Lower leg skin (tissue), 4 donors: ENCODE measurements at regions not wholly inside any gene's neighbourhood (a gene's known extent, or its start where the extent isn't known, plus 50 kb on each side); places are given as distances from the start of the nearest gene placed in this dataset.

Source experiments
- DNase-seq, 2 donors: peaks; one replicate each; pipeline ENCODE4 v3.0.0-alpha.2; 2019; ENCODE audit warnings: low spot score in 2 of 2
- H3K4me3 ChIP-seq: fragments of 200-600 bp; sonication (generic); 2 replicates; pipeline ENCODE4 v1.5.1; 2017; ENCODE audit warnings: mild to moderate bottlenecking, low read depth; ENCODE audit not compliant: poor library complexity, severe bottlenecking
- POLR2A ChIP-seq, 2 donors: fragments of 450-650 bp; IDR thresholded peaks; one replicate each; pipeline ENCODE4 v1.6.1; 2016 to 2017; ENCODE audit warnings: antibody characterized with exemption in 2 of 2, mild to moderate bottlenecking in 1 of 2, moderate library complexity in 1 of 2
- WGBS, 2 donors: methylation state at CpG; one replicate each; pipeline ENCODE4 v1.1.5; 2018; 5-methylcytosine and 5-hydroxymethylcytosine counted together
- intact Hi-C: fragments of 100-400 bp; cut with DNase I; formaldehyde crosslinking; loops from one replicate; pipeline ENCODE4 v1.15.0; 2023; ENCODE audit warnings: low total_unique reads
- TF ChIP-seq, protein P1 (sequence below), 3 donors: fragments of 450-650 bp; IDR thresholded peaks; one replicate each; pipeline ENCODE4 v1.5.1; 2016; ENCODE audit warnings: antibody characterized with exemption in 3 of 3, mild to moderate bottlenecking in 3 of 3, moderate library complexity in 2 of 3

DNA sequence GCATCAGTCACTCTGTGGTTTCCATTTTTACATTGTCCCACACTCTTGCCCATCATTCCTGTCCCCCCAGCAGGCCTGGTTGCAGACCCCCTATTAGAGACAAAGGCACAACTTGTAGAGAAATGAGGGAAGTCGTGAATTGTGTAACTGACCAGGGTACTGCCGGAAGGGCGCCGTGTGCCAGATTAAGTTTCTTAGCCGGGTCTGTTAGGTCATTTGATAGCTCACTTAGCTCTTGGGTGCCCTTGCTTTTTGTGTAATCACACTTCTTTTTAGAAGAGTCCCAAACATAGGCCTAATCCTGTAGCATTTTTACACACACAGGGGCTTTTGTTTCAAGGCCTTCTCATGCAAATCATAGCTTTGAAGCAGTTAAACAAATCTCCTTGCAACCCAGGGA is 87.2 kb downstream of the CTAGE1 start:
- no peak for DNase-seq
- 82 to 87% methylated on average over 5 of the region's 5 CpGs for whole genome bisulfite sequencing, 2 donors
- TF ChIP-seq, protein P1, sequence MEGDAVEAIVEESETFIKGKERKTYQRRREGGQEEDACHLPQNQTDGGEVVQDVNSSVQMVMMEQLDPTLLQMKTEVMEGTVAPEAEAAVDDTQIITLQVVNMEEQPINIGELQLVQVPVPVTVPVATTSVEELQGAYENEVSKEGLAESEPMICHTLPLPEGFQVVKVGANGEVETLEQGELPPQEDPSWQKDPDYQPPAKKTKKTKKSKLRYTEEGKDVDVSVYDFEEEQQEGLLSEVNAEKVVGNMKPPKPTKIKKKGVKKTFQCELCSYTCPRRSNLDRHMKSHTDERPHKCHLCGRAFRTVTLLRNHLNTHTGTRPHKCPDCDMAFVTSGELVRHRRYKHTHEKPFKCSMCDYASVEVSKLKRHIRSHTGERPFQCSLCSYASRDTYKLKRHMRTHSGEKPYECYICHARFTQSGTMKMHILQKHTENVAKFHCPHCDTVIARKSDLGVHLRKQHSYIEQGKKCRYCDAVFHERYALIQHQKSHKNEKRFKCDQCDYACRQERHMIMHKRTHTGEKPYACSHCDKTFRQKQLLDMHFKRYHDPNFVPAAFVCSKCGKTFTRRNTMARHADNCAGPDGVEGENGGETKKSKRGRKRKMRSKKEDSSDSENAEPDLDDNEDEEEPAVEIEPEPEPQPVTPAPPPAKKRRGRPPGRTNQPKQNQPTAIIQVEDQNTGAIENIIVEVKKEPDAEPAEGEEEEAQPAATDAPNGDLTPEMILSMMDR (IDR thresholded peaks at IDR 0.05), result no peak
- TF ChIP-seq POLR2A (IDR thresholded peaks at IDR 0.05), result no peak
- intact Hi-C loops, result no loop called here
- no peak overlapping the region for H3K4me3 ChIP-seq

DNA sequence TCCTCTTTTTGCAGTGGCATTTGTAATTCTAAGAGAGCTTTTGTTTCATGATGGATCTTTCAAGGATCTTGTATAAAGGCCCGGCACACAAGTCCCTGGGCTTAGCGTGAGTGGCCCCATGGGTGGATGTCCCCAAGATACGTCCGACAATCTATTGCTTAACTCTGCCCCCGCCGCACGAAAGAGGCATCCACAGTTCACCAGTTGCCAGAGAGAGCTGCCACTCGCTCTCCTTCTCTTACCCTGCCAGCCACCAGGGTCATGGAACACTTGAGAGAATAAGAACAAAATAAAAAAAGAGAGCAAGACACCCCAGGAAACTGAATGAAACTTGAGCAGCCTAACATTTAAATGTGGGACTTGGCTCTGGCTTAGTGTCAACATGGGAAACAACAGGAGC is 92.3 kb downstream of the CTAGE1 start:
- TF ChIP-seq POLR2A (IDR thresholded peaks at IDR 0.05), result no peak
- TF ChIP-seq, protein P1 (IDR thresholded peaks at IDR 0.05), result no peak
- no peak overlapping the region for H3K4me3 ChIP-seq
- intact Hi-C loops, result no loop called here
- DNase-seq, result no peak
- WGBS, 2 donors, result 93 to 95% methylated on average over 8 of the region's 8 CpGs

GRCh38 chr18:22324191-22325131 is 93.3 kb downstream of the CTAGE1 start:
- intact Hi-C loops, result no loop called here
- WGBS, 2 donors, result 23 to 30% methylated on average over 29 to 30 of the region's 30 CpGs
- no peak overlapping the region for H3K4me3 ChIP-seq
- DNase-seq, result no peak
- no peak for TF ChIP-seq POLR2A (IDR thresholded peaks at IDR 0.05)
- TF ChIP-seq, protein P1 (IDR thresholded peaks at IDR 0.05), result no peak

GRCh38 chr18:22322243-22322691 is 95.4 kb downstream of the CTAGE1 start:
- no peak for DNase-seq
- TF ChIP-seq POLR2A (IDR thresholded peaks at IDR 0.05), result no peak
- TF ChIP-seq, protein P1 (IDR thresholded peaks at IDR 0.05), result no peak
- H3K4me3 ChIP-seq, result no peak overlapping the region
- intact Hi-C loops, result no loop called here
- WGBS, 2 donors, result 93% methylated on average over 7 of the region's 7 CpGs

GRCh38 chr18:22320771-22321170 is 96.9 kb downstream of the CTAGE1 start:
- no peak overlapping the region for H3K4me3 ChIP-seq
- DNase-seq, result no peak
- intact Hi-C loops, result no loop called here
- TF ChIP-seq, protein P1 (IDR thresholded peaks at IDR 0.05), result no peak
- no peak for TF ChIP-seq POLR2A (IDR thresholded peaks at IDR 0.05)
- WGBS, 2 donors, result 88 to 93% methylated on average over 3 of the region's 3 CpGs
